ENCODE measurements at regions not wholly inside any gene's neighbourhood (a gene's known extent, or its start where the extent isn't known, plus 50 kb on each side); places are given as distances from the start of the nearest gene placed in this dataset.

GRCh38 chr17:33385713-33386112 lies 92.6 kb upstream of the ASIC2 start:
- no peaks in the 10 kb centered on the region for H3K27me3 ChIP-seq (ENCODE audit: control insufficient read depth, insufficient read depth, low read length)
- H3K27ac ChIP-seq (ENCODE audit: low read depth, low read length), result no peak overlapping the region
- ChIA-PET CTCF (no interaction called here), POLR2A (no interaction called here)
- no peak for DNase-seq (ENCODE audit: low read depth, low spot score)
- no peak overlapping the region for H3K4me3 ChIP-seq (ENCODE audit: low read depth, low read length)
- no peak for TF ChIP-seq CTCF (IDR thresholded peaks at IDR 0.05; ENCODE audit: low read depth, low read length)
- no peaks in the 10 kb centered on the region for H3K9me3 ChIP-seq (ENCODE audit: control insufficient read depth, insufficient read depth, low read length)

- Histone ChIP-seq H3K27me3 (ENCODE audit: control insufficient read depth, insufficient read depth, low read length) (no peaks in the 10 kb centered on the region), H3K9me3 (ENCODE audit: control insufficient read depth, insufficient read depth, low read length) (no peaks in the 10 kb centered on the region), H3K27ac (ENCODE audit: low read depth, low read length) (no peak overlapping the region), H3K4me3 (ENCODE audit: low read depth, low read length) (no peak overlapping the region)
- POLR2A ChIA-PET, result no interaction called here
- no peak for DNase-seq (ENCODE audit: low read depth, low spot score)
- TF ChIP-seq CTCF (IDR thresholded peaks at IDR 0.05; ENCODE audit: low read depth, low read length), result no peak
- CTCF ChIA-PET, result no interaction called here
Observed at GRCh38 chr17:33387406-33387805, 94.3 kb upstream of the ASIC2 start.

- Histone ChIP-seq H3K9me3 (ENCODE audit: control insufficient read depth, insufficient read depth, low read length) (no peaks in the 10 kb centered on the region), H3K27ac (ENCODE audit: low read depth, low read length) (no peak overlapping the region), H3K4me3 (ENCODE audit: low read depth, low read length) (no peak overlapping the region), H3K27me3 (ENCODE audit: control insufficient read depth, insufficient read depth, low read length) (no peaks in the 10 kb centered on the region)
- POLR2A ChIA-PET, result no interaction called here
- CTCF ChIA-PET, result no interaction called here
- DNase-seq (ENCODE audit: low read depth, low spot score), result no peak
- TF ChIP-seq CTCF (IDR thresholded peaks at IDR 0.05; ENCODE audit: low read depth, low read length), result no peak
Observed at GRCh38 chr17:33389504-33390135, 96.5 kb upstream of the ASIC2 start.

GRCh38 chr17:33390479-33391176 lies 97.5 kb upstream of the ASIC2 start:
- Histone ChIP-seq H3K4me3 (ENCODE audit: low read depth, low read length) (no peak overlapping the region), H3K9me3 (ENCODE audit: control insufficient read depth, insufficient read depth, low read length) (no peaks in the 10 kb centered on the region), H3K27ac (ENCODE audit: low read depth, low read length) (no peak overlapping the region), H3K27me3 (ENCODE audit: control insufficient read depth, insufficient read depth, low read length) (no peaks in the 10 kb centered on the region)
- ChIA-PET CTCF (no interaction called here), POLR2A (no interaction called here)
- DNase-seq (ENCODE audit: low read depth, low spot score), result no peak
- no peak for TF ChIP-seq CTCF (IDR thresholded peaks at IDR 0.05; ENCODE audit: low read depth, low read length)

GRCh38 chr17:33396818-33397217 lies 103.7 kb upstream of the ASIC2 start:
- H3K9me3 ChIP-seq (ENCODE audit: control insufficient read depth, insufficient read depth, low read length), result no peaks in the 10 kb centered on the region

More at GRCh38 chr17:33396818-33397217, 103.7 kb upstream of the ASIC2 start:
- CTCF ChIA-PET, result no interaction called here
- no peak for DNase-seq (ENCODE audit: low read depth, low spot score)
- no peaks in the 10 kb centered on the region for H3K27me3 ChIP-seq (ENCODE audit: control insufficient read depth, insufficient read depth, low read length)
- TF ChIP-seq CTCF (IDR thresholded peaks at IDR 0.05; ENCODE audit: low read depth, low read length), result no peak
- H3K27ac ChIP-seq (ENCODE audit: low read depth, low read length), result no peak overlapping the region
- H3K4me3 ChIP-seq (ENCODE audit: low read depth, low read length), result no peak overlapping the region
- POLR2A ChIA-PET, result no interaction called here

All from AG04450 (cell line).